ENCODE measurements at regions not wholly inside any gene's neighbourhood (a gene's known extent, or its start where the extent isn't known, plus 50 kb on each side); places are given as distances from the start of the nearest gene placed in this dataset.

- H3K9me3 ChIP-seq (ENCODE audit: low read length) = no peaks in the 10 kb centered on the region
- H3K4me3 ChIP-seq (ENCODE audit: low read length) = no peak overlapping the region
- H2AFZ ChIP-seq (ENCODE audit: low read depth, low read length) = no peak overlapping the region
- no peaks in the 10 kb centered on the region for H3K36me3 ChIP-seq (ENCODE audit: insufficient read depth, low read length)
- H3K27me3 ChIP-seq (ENCODE audit: insufficient read depth, low read length) = peaks cover 5% of the 10 kb centered on the region
- peaks cover 11% of the 10 kb centered on the region for H3K4me1 ChIP-seq (ENCODE audit: insufficient read depth, low read length)
Measured at GRCh38 chr5:171648279-171649074, 137.1 kb upstream of the SMIM23 start.

- H3K4me1 ChIP-seq (ENCODE audit: insufficient read depth, low read length) = peaks cover 5% of the 10 kb centered on the region
- no peak overlapping the region for H3K4me3 ChIP-seq (ENCODE audit: low read length)
- H3K36me3 ChIP-seq (ENCODE audit: insufficient read depth, low read length) = no peaks in the 10 kb centered on the region
- no peak overlapping the region for H2AFZ ChIP-seq (ENCODE audit: low read depth, low read length)
- H3K27me3 ChIP-seq (ENCODE audit: insufficient read depth, low read length) = peaks cover 5% of the 10 kb centered on the region
- no peaks in the 10 kb centered on the region for H3K9me3 ChIP-seq (ENCODE audit: low read length)
Measured at GRCh38 chr5:171649075-171649401, 136.6 kb upstream of the SMIM23 start.

- no peaks in the 10 kb centered on the region for H3K4me1 ChIP-seq (ENCODE audit: insufficient read depth, low read length)
- H2AFZ ChIP-seq (ENCODE audit: low read depth, low read length) = no peak overlapping the region
- no peaks in the 10 kb centered on the region for H3K9me3 ChIP-seq (ENCODE audit: low read length)
- no peak overlapping the region for H3K4me3 ChIP-seq (ENCODE audit: low read length)
- peaks cover 5% of the 10 kb centered on the region for H3K27me3 ChIP-seq (ENCODE audit: insufficient read depth, low read length)
- H3K36me3 ChIP-seq (ENCODE audit: insufficient read depth, low read length) = no peaks in the 10 kb centered on the region
Measured at GRCh38 chr5:171650597-171650996, 135.0 kb upstream of the SMIM23 start.

GRCh38 chr5:171651102-171651501 is 134.5 kb upstream of the SMIM23 start:
- Histone ChIP-seq H3K27me3 (ENCODE audit: insufficient read depth, low read length) (peaks cover 5% of the 10 kb centered on the region), H3K36me3 (ENCODE audit: insufficient read depth, low read length) (no peaks in the 10 kb centered on the region), H2AFZ (ENCODE audit: low read depth, low read length) (no peak overlapping the region), H3K9me3 (ENCODE audit: low read length) (no peaks in the 10 kb centered on the region), H3K4me3 (ENCODE audit: low read length) (no peak overlapping the region), H3K4me1 (ENCODE audit: insufficient read depth, low read length) (no peaks in the 10 kb centered on the region)

- H3K9me3 ChIP-seq (ENCODE audit: low read length) = no peaks in the 10 kb centered on the region
- H2AFZ ChIP-seq (ENCODE audit: low read depth, low read length) = no peak overlapping the region
- H3K4me3 ChIP-seq (ENCODE audit: low read length) = no peak overlapping the region
- H3K4me1 ChIP-seq (ENCODE audit: insufficient read depth, low read length) = no peaks in the 10 kb centered on the region
- H3K27me3 ChIP-seq (ENCODE audit: insufficient read depth, low read length) = no peaks in the 10 kb centered on the region
- no peaks in the 10 kb centered on the region for H3K36me3 ChIP-seq (ENCODE audit: insufficient read depth, low read length)
Measured at GRCh38 chr5:171654881-171655280, 130.7 kb upstream of the SMIM23 start.

GRCh38 chr5:171657473-171657872 is 128.1 kb upstream of the SMIM23 start:
- H3K36me3 ChIP-seq (ENCODE audit: insufficient read depth, low read length) = no peaks in the 10 kb centered on the region
- no peaks in the 10 kb centered on the region for H3K4me1 ChIP-seq (ENCODE audit: insufficient read depth, low read length)
- H2AFZ ChIP-seq (ENCODE audit: low read depth, low read length) = no peak overlapping the region
- no peak overlapping the region for H3K4me3 ChIP-seq (ENCODE audit: low read length)
- no peaks in the 10 kb centered on the region for H3K9me3 ChIP-seq (ENCODE audit: low read length)
- no peaks in the 10 kb centered on the region for H3K27me3 ChIP-seq (ENCODE audit: insufficient read depth, low read length)

- H3K9me3 ChIP-seq (ENCODE audit: low read length) = no peaks in the 10 kb centered on the region
- no peak overlapping the region for H3K4me3 ChIP-seq (ENCODE audit: low read length)
- H3K4me1 ChIP-seq (ENCODE audit: insufficient read depth, low read length) = no peaks in the 10 kb centered on the region
- H3K27me3 ChIP-seq (ENCODE audit: insufficient read depth, low read length) = no peaks in the 10 kb centered on the region
- no peak overlapping the region for H2AFZ ChIP-seq (ENCODE audit: low read depth, low read length)
- H3K36me3 ChIP-seq (ENCODE audit: insufficient read depth, low read length) = no peaks in the 10 kb centered on the region
Measured at GRCh38 chr5:171659896-171660295, 125.7 kb upstream of the SMIM23 start.

GRCh38 chr5:171660434-171660833 is 125.2 kb upstream of the SMIM23 start:
- Histone ChIP-seq H3K9me3 (ENCODE audit: low read length) (no peaks in the 10 kb centered on the region), H2AFZ (ENCODE audit: low read depth, low read length) (no peak overlapping the region), H3K4me1 (ENCODE audit: insufficient read depth, low read length) (no peaks in the 10 kb centered on the region), H3K36me3 (ENCODE audit: insufficient read depth, low read length) (no peaks in the 10 kb centered on the region), H3K27me3 (ENCODE audit: insufficient read depth, low read length) (no peaks in the 10 kb centered on the region), H3K4me3 (ENCODE audit: low read length) (no peak overlapping the region)

GRCh38 chr5:171661143-171661542 is 124.5 kb upstream of the SMIM23 start:
- no peaks in the 10 kb centered on the region for H3K27me3 ChIP-seq (ENCODE audit: insufficient read depth, low read length)
- H3K36me3 ChIP-seq (ENCODE audit: insufficient read depth, low read length) = no peaks in the 10 kb centered on the region
- no peaks in the 10 kb centered on the region for H3K4me1 ChIP-seq (ENCODE audit: insufficient read depth, low read length)
- H3K4me3 ChIP-seq (ENCODE audit: low read length) = no peak overlapping the region
- H2AFZ ChIP-seq (ENCODE audit: low read depth, low read length) = no peak overlapping the region
- no peaks in the 10 kb centered on the region for H3K9me3 ChIP-seq (ENCODE audit: low read length)

GRCh38 chr5:171663311-171664085 is 122.1 kb upstream of the SMIM23 start:
- H3K36me3 ChIP-seq (ENCODE audit: insufficient read depth, low read length) = no peaks in the 10 kb centered on the region
- no peaks in the 10 kb centered on the region for H3K27me3 ChIP-seq (ENCODE audit: insufficient read depth, low read length)
- H3K9me3 ChIP-seq (ENCODE audit: low read length) = no peaks in the 10 kb centered on the region
- no peaks in the 10 kb centered on the region for H3K4me1 ChIP-seq (ENCODE audit: insufficient read depth, low read length)
- no peak overlapping the region for H3K4me3 ChIP-seq (ENCODE audit: low read length)
- no peak overlapping the region for H2AFZ ChIP-seq (ENCODE audit: low read depth, low read length)

GRCh38 chr5:171664489-171664888 is 121.1 kb upstream of the SMIM23 start:
- H3K9me3 ChIP-seq (ENCODE audit: low read length) = no peaks in the 10 kb centered on the region
- no peak overlapping the region for H3K4me3 ChIP-seq (ENCODE audit: low read length)
- H3K27me3 ChIP-seq (ENCODE audit: insufficient read depth, low read length) = no peaks in the 10 kb centered on the region
- no peaks in the 10 kb centered on the region for H3K36me3 ChIP-seq (ENCODE audit: insufficient read depth, low read length)
- no peak overlapping the region for H2AFZ ChIP-seq (ENCODE audit: low read depth, low read length)
- H3K4me1 ChIP-seq (ENCODE audit: insufficient read depth, low read length) = no peaks in the 10 kb centered on the region

- Histone ChIP-seq H3K36me3 (ENCODE audit: insufficient read depth, low read length) (no peaks in the 10 kb centered on the region), H3K9me3 (ENCODE audit: low read length) (no peaks in the 10 kb centered on the region), H3K4me1 (ENCODE audit: insufficient read depth, low read length) (no peaks in the 10 kb centered on the region), H2AFZ (ENCODE audit: low read depth, low read length) (no peak overlapping the region), H3K27me3 (ENCODE audit: insufficient read depth, low read length) (no peaks in the 10 kb centered on the region), H3K4me3 (ENCODE audit: low read length) (no peak overlapping the region)
Measured at GRCh38 chr5:171666815-171667214, 118.8 kb upstream of the SMIM23 start.

- H3K4me1 ChIP-seq (ENCODE audit: insufficient read depth, low read length) = no peaks in the 10 kb centered on the region
- no peak overlapping the region for H2AFZ ChIP-seq (ENCODE audit: low read depth, low read length)
- H3K4me3 ChIP-seq (ENCODE audit: low read length) = no peak overlapping the region
- no peaks in the 10 kb centered on the region for H3K9me3 ChIP-seq (ENCODE audit: low read length)
- no peaks in the 10 kb centered on the region for H3K36me3 ChIP-seq (ENCODE audit: insufficient read depth, low read length)
- H3K27me3 ChIP-seq (ENCODE audit: insufficient read depth, low read length) = no peaks in the 10 kb centered on the region
Measured at GRCh38 chr5:171667341-171668096, 118.1 kb upstream of the SMIM23 start.
